Caco-2 (cell line): ENCODE measurements at regions not wholly inside any gene's neighbourhood (a gene's known extent, or its start where the extent isn't known, plus 50 kb on each side); places are given as distances from the start of the nearest gene placed in this dataset.
A peak's percentile ranks its signal among the peaks of the same experiment; 100 is the strongest.

Source experiments
- BruUV-seq: library from RNA; stranded (reverse); fragments of 400-500 nt; replicated peaks from 2 replicates; lab custom pipeline; 2021; lab: Mats Ljungman, UMichigan
- CTCF ChIA-PET: fragments of 300-600 bp; sonication (Branson Sonifier 250); formaldehyde crosslinking; loops from one replicate; lab custom pipeline; 2022; ENCODE audit warnings: antibody characterized with exemption; lab: Charles Lee
- POLR2A ChIA-PET: fragments of 300-600 bp; sonication (Branson Sonifier 250); formaldehyde crosslinking; loops from one replicate; lab custom pipeline; 2022; ENCODE audit warnings: antibody characterized with exemption; lab: Charles Lee
- DNase-seq, 2 experiments: peaks; one replicate each; pipeline versions ENCODE4 v3.0.0 to v3.0.0-alpha.2; 2020 to 2022
- H3K27me3 ChIP-seq: replicated peaks from 2 replicates; pipeline ENCODE4 v1.6.0; 2011; ENCODE audit warnings: low read length; ENCODE audit not compliant: control insufficient read depth, insufficient read depth
- H3K36me3 ChIP-seq: 2 replicates; pipeline ENCODE4 v1.5.1; 2011; ENCODE audit warnings: low read length; ENCODE audit not compliant: control insufficient read depth, insufficient read depth
- H3K4me1 ChIP-seq: fragments of 250-450 bp; sonication (Bioruptor Pico); 2 replicates; pipeline ENCODE4 v1.5.1; 2020; ENCODE audit warnings: mild to moderate bottlenecking
- H3K4me3 ChIP-seq: 2 replicates; pipeline ENCODE4 v1.5.1; 2011; ENCODE audit warnings: low read depth, mild to moderate bottlenecking, control low read depth, low read length
- H3K9me3 ChIP-seq: fragments of 250-450 bp; sonication (Bioruptor Pico); 2 replicates; pipeline ENCODE4 v1.5.1; 2020; ENCODE audit warnings: mild to moderate bottlenecking, moderate library complexity
- H3K27ac Mint-ChIP-seq: one replicate; pipeline ENCODE4 v1.8.0; 2022; ENCODE audit warnings: mixed read lengths; ENCODE audit not compliant: unreplicated experiment
- H3K27me3 Mint-ChIP-seq: one replicate; pipeline ENCODE4 v1.8.0; 2022; ENCODE audit warnings: mixed read lengths; ENCODE audit not compliant: insufficient read depth, unreplicated experiment
- H3K36me3 Mint-ChIP-seq: one replicate; pipeline ENCODE4 v1.8.0; 2022; ENCODE audit warnings: mild to moderate bottlenecking, mixed read lengths; ENCODE audit not compliant: insufficient read depth, unreplicated experiment
- H3K4me1 Mint-ChIP-seq: one replicate; pipeline ENCODE4 v1.8.0; 2022; ENCODE audit warnings: low read depth, mixed read lengths; ENCODE audit not compliant: unreplicated experiment
- H3K4me3 Mint-ChIP-seq: one replicate; pipeline ENCODE4 v1.8.0; 2022; ENCODE audit warnings: mild to moderate bottlenecking, moderate library complexity, mixed read lengths; ENCODE audit not compliant: unreplicated experiment
- H3K9me3 Mint-ChIP-seq: one replicate; pipeline ENCODE4 v1.8.0; 2022; ENCODE audit warnings: mixed read lengths; ENCODE audit not compliant: unreplicated experiment
- CTCF ChIP-seq, 2 experiments: fragments of 200-600 bp in 1 of 2; IDR thresholded peaks; 1 replicate in 1 of 2; 2 replicates in 1 of 2; pipeline versions ENCODE4 v1.5.1 to v1.8.0; 2011 to 2022; ENCODE audit warnings: antibody characterized with exemption in 1 of 2, control low read depth in 1 of 2, inconsistent platforms in 1 of 2, low read depth in 1 of 2, low read length in 1 of 2, mild to moderate bottlenecking in 1 of 2, moderate library complexity in 1 of 2; ENCODE audit not compliant: insufficient read depth in 1 of 2, severe bottlenecking in 1 of 2, unreplicated experiment in 1 of 2
- intact Hi-C: fragments of 100-400 bp; cut with micrococcal nuclease; formaldehyde crosslinking; loops from one replicate; pipeline ENCODE4 v1.10.0; 2022; ENCODE audit not compliant: unreplicated experiment

GRCh38 chr11:105202844-105203548 lies 63.4 kb upstream of the CARD18 start:
- H3K27me3 Mint-ChIP-seq = no peaks in the 10 kb centered on the region
- Histone ChIP-seq H3K9me3 (no peaks in the 10 kb centered on the region), H3K27me3 (no peaks in the 10 kb centered on the region), H3K4me1 (peaks cover 61% of the 10 kb centered on the region), H3K36me3 (no peaks in the 10 kb centered on the region; the same call in 1 of the 2 replicates), H3K4me3 (no peak overlapping the region)
- ChIA-PET POLR2A (no interaction called here), CTCF (interaction anchor here (0.7 kb wide), 1 partner anchor 147 kb away, joined by 4 read pairs; no protein-coding TSS in a partner anchor)
- intact Hi-C loops = loop anchor here (1.0 to 10.0 kb wide), 10 partner anchors 23 to 662 kb away; partner anchors contain the start of gene CASP4
- peak overlapping the region; percentile 48 for H3K4me3 Mint-ChIP-seq
- H3K4me1 Mint-ChIP-seq = peaks cover 28% of the 10 kb centered on the region
- peak; percentile 80 to 84 for DNase-seq
- peak overlapping the region; percentile 80 for H3K27ac Mint-ChIP-seq
- TF ChIP-seq CTCF (IDR thresholded peaks at IDR 0.05; ENCODE audit: insufficient read depth in 1 of 2, low read depth in 1 of 2, low read length in 1 of 2, severe bottlenecking in 1 of 2, unreplicated experiment in 1 of 2) = no peak
- no peaks in the 10 kb centered on the region for H3K36me3 Mint-ChIP-seq
- no TSS peak for BruUV-seq
- peaks cover 7% of the 10 kb centered on the region for H3K9me3 Mint-ChIP-seq

GRCh38 chr11:105202422-105202821 lies 62.9 kb upstream of the CARD18 start:
- no peak for TF ChIP-seq CTCF (IDR thresholded peaks at IDR 0.05; ENCODE audit: insufficient read depth in 1 of 2, low read depth in 1 of 2, low read length in 1 of 2, severe bottlenecking in 1 of 2, unreplicated experiment in 1 of 2)
- peaks cover 7% of the 10 kb centered on the region for H3K9me3 Mint-ChIP-seq
- Histone ChIP-seq H3K36me3 (no peaks in the 10 kb centered on the region; the same call in 1 of the 2 replicates), H3K9me3 (no peaks in the 10 kb centered on the region), H3K4me3 (no peak overlapping the region), H3K27me3 (no peaks in the 10 kb centered on the region), H3K4me1 (peaks cover 56% of the 10 kb centered on the region)
- no peaks in the 10 kb centered on the region for H3K27me3 Mint-ChIP-seq
- ChIA-PET CTCF (interaction anchor here (0.7 kb wide), 1 partner anchor 148 kb away, joined by 4 read pairs; no protein-coding TSS in a partner anchor), POLR2A (no interaction called here)
- H3K36me3 Mint-ChIP-seq = no peaks in the 10 kb centered on the region
- BruUV-seq = no TSS peak
- DNase-seq = peak in 1 of 2 experiments; percentile 9
- H3K4me1 Mint-ChIP-seq = peaks cover 28% of the 10 kb centered on the region
- H3K27ac Mint-ChIP-seq = peak overlapping the region; percentile 80
- intact Hi-C loops = loop anchor here (2.0 to 10.0 kb wide), 7 partner anchors 115 to 662 kb away; no protein-coding TSS in a partner anchor
- peak overlapping the region; percentile 48 for H3K4me3 Mint-ChIP-seq

GRCh38 chr11:105201166-105201565 lies 61.6 kb upstream of the CARD18 start:
- H3K4me1 ChIP-seq = peaks cover 44% of the 10 kb centered on the region
- CTCF ChIA-PET = no interaction called here
- no TSS peak for BruUV-seq

More at GRCh38 chr11:105201166-105201565, 61.6 kb upstream of the CARD18 start:
- Mint-ChIP-seq H3K27me3 (no peaks in the 10 kb centered on the region), H3K4me3 (no peak overlapping the region), H3K27ac (no peak overlapping the region), H3K4me1 (peaks cover 19% of the 10 kb centered on the region), H3K9me3 (peaks cover 7% of the 10 kb centered on the region), H3K36me3 (no peaks in the 10 kb centered on the region)
- intact Hi-C loops = loop anchor here (5.0 to 10.0 kb wide), 3 partner anchors 116 to 664 kb away; no protein-coding TSS in a partner anchor
- TF ChIP-seq CTCF (IDR thresholded peaks at IDR 0.05; ENCODE audit: insufficient read depth in 1 of 2, low read depth in 1 of 2, low read length in 1 of 2, severe bottlenecking in 1 of 2, unreplicated experiment in 1 of 2) = no peak
- no peaks in the 10 kb centered on the region; the same call in 1 of the 2 replicates for H3K36me3 ChIP-seq
- H3K4me3 ChIP-seq = no peak overlapping the region
- POLR2A ChIA-PET = no interaction called here
- no peaks in the 10 kb centered on the region for H3K9me3 ChIP-seq
- H3K27me3 ChIP-seq = no peaks in the 10 kb centered on the region
- DNase-seq = no peak
